Cerebellar cortex (tissue), 1 donor: ENCODE measurements at regions not wholly inside any gene's neighbourhood (a gene's known extent, or its start where the extent isn't known, plus 50 kb on each side); places are given as distances from the start of the nearest gene placed in this dataset.
"Not testable (repeated sequence)": the region's sequence is repeated elsewhere in the genome, so short reads cannot be mapped to it uniquely, and the experiment has no call there.

Experiments
- DNase-seq: peaks from one replicate; pipeline ENCODE4 v3.0.0-alpha.2; 2015; ENCODE audit warnings: low spot score

GRCh38 chr2:17460371-17461086 lies 57.7 kb downstream of the RAD51AP2 start:
- no peak for DNase-seq

- no peak for DNase-seq
Measured at GRCh38 chr2:17455343-17455742, 62.9 kb downstream of the RAD51AP2 start.

DNA sequence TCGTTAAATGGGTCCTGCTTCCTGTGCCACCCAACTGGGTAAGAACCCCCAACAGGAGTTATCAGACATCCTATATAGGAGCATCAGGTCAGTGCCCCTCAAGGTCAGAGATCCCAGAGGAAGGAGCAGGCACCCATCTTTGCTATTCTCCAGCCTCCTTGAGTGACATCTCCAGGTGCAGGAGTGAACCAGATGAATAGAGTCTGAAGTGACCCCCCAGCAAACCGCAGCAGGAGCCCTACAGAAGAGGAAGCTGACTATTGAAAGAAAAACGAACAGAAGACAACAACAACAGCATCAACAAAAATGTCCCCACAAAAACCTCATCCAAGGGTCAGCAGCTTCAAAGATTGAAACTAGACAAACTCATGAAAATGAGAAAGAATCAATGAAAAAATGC lies 72.0 kb downstream of the RAD51AP2 start:
- DNase-seq, result not testable (repeated sequence)

- DNase-seq, result no peak
Measured at GRCh38 chr2:17445744-17446143, 72.5 kb downstream of the RAD51AP2 start.

DNA sequence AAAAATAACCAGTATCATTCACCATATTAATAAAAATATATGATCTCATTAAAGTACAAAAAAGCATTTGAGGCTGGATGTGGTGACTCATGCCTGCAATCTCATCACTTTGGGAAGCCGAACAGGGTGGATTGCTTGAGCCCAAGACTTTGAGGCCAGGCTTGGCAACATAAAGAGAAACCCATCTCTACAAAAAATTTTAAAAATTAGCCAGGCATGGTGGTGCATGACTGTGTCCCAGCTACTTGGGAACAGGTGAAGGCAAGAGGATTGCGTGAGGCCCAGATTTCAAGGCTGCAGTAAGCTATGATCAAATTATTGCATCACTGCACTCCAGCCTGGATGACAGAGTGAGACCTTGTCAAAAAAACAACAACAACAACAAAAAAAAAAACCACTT lies 75.9 kb downstream of the RAD51AP2 start:
- DNase-seq, result no peak

GRCh38 chr2:17441790-17442189 lies 76.5 kb downstream of the RAD51AP2 start:
- DNase-seq, result no peak

- no peak for DNase-seq
Measured at GRCh38 chr2:17441055-17441771, 77.0 kb downstream of the RAD51AP2 start.

- DNase-seq, result no peak
Measured at GRCh38 chr2:17430326-17430725, 87.9 kb downstream of the RAD51AP2 start.

- DNase-seq, result no peak
Measured at GRCh38 chr2:17429130-17429529, 89.1 kb downstream of the RAD51AP2 start.

GRCh38 chr2:17427401-17427800 lies 90.8 kb downstream of the RAD51AP2 start:
- DNase-seq, result no peak

DNA sequence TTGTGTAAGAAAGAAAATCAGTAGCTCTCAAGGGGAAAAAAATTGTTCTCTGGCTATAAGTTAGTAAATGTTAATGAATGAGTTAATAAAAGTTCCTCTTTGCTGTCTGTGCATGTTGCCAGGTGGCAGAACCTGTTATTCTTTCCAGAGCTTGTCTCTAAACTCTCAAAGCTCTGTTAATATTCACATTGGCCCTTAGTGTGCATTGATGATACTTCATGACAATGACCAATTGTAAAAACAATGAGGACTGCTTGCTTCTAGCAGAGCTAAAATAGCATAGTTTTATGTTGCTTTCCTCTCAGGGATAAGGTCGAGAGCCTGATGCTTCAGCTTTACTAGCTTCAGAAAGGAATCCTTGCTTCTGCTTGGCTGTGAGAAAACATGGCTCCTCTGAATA lies 91.5 kb downstream of the RAD51AP2 start:
- no peak for DNase-seq

DNA sequence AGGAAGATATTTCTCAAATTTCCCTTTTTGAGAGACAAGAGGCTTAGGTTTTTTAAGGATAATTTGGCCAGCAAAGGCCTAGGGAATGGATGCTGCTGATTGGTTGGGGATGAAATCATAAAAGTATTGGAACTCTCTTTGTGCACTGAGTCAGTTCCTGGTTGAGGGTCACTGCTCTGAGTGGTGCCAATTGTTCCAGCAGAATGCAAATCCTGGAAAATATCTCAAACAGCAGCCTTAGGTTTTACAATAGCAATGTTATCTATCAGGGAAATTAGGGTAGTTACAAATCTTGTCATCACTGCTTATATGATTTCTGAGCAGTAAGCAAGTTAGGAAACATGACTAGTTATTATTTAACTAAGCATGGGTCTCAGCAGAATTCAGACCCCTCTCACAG lies 96.2 kb downstream of the RAD51AP2 start:
- DNase-seq, result no peak

DNA sequence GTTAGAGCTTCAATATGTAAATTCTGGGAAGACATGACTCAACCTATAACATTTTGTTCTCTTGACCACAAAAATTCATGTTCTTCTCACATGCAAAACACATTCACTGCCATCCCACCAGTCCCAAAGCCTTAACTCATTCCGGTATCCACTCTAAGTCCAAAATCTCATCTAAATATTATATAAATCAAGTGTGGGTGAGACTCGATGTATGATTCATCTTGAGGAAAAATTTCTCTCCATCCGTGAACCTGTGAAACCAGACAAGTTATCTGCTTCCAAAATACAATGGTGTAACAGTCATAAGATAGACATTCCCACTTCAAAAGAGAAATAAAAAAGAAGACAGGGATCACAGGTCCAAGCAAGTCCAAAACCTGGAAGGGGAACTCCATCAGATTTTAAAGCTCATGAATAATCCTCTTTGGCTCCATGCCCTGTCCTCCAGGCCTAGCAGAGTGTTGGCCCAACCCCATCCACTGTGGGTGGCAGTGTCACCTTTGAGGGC lies 101.3 kb downstream of the RAD51AP2 start:
- no peak for DNase-seq

GRCh38 chr2:17413036-17413435 lies 105.2 kb downstream of the RAD51AP2 start:
- DNase-seq, result no peak

DNA sequence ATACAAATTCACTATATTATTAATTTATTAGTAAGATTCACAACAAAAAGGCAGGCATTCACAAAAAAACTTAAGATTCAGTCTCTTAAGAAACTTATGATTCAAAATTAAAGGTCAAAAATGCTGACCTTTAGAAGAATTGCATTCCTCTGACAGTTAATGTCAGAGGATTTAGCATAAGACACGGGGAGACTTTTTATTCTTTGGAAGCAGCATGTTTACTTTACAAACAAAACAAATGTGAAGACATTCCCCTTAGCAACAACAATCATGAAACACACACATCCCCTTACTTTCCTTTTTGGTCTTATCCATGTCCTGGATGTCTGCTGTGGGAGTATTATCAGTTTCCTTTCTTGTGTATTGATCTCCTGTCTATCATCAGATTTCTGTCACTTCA lies 117.1 kb downstream of the RAD51AP2 start:
- no peak for DNase-seq

DNA sequence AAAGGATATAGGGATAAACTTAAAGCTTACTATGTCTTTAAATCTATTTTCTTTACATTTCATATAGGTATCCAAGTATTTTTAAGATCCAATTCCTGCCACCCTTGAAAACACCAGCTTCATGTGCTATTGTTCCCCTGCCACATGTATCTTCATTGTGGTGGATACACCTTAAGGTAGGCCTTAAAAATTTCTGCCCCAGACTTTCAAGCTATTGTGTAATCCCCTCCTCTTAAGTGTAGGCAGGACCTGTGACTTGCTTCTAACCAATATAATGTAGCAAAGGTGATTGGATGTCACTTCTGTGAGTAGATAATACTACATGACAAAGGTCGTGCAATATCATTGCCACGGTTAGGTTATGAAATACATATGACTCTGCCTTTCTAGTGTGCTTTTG lies 119.5 kb downstream of the RAD51AP2 start:
- no peak for DNase-seq

- DNase-seq, result no peak
Measured at GRCh38 chr2:17388798-17389197, 129.4 kb downstream of the RAD51AP2 start.

- no peak for DNase-seq
Measured at GRCh38 chr2:17387591-17387990, 130.6 kb downstream of the RAD51AP2 start.

DNA sequence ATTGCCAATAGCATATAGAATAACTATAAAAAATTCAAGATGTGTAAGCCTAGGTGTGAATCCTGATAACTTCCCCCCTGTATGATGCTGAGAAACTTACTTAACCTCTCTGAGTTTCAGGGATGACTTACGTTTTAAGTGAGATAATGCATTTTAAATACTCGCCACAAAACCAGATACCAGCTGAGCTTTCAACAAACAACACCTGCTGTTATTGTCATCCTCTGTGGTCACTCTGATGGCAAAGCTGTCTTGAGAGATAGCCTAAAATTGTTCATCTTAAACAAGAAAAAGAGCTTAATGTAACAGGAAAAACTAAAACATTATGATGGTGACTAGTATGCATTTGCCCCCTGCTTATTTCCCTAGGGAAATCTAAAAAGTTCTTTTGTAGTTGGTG lies 131.5 kb downstream of the RAD51AP2 start:
- DNase-seq, result no peak

- no peak for DNase-seq
Measured at GRCh38 chr2:17380003-17380402, 138.2 kb downstream of the RAD51AP2 start.

GRCh38 chr2:17375262-17375661 lies 143.0 kb downstream of the RAD51AP2 start:
- DNase-seq, result no peak

GRCh38 chr2:17373741-17374140 lies 144.5 kb downstream of the RAD51AP2 start:
- no peak for DNase-seq

GRCh38 chr2:17373041-17373440 lies 145.2 kb downstream of the RAD51AP2 start:
- DNase-seq, result no peak

GRCh38 chr2:17363846-17364245 lies 154.4 kb downstream of the RAD51AP2 start:
- DNase-seq, result peak; percentile 34
